GM12874 (cell line): ENCODE measurements at regions not wholly inside any gene's neighbourhood (a gene's known extent, or its start where the extent isn't known, plus 50 kb on each side); places are given as distances from the start of the nearest gene placed in this dataset.

Source experiments
- CTCF ChIP-seq: IDR thresholded peaks from 2 replicates; pipeline ENCODE4 v1.5.1; 2011; ENCODE audit warnings: low read depth, mild to moderate bottlenecking, control low read depth, low read length, moderate library complexity; ENCODE audit not compliant: insufficient read depth

- peak; percentile 19; the same call in 1 of the 2 replicates for TF ChIP-seq CTCF
These were observed 162.5 kb upstream of the KIF2A start for GRCh38 chr5:62143268-62144229.

GRCh38 chr5:62144401-62145022 is 161.5 kb upstream of the KIF2A start:
- TF ChIP-seq CTCF, result no peak

- no peak for TF ChIP-seq CTCF
These were observed 156.1 kb upstream of the KIF2A start for GRCh38 chr5:62149879-62150278.

- no peak for TF ChIP-seq CTCF
These were observed 153.5 kb upstream of the KIF2A start for GRCh38 chr5:62152394-62153087.

- no peak for TF ChIP-seq CTCF
These were observed 151.2 kb upstream of the KIF2A start for GRCh38 chr5:62154758-62155157.

GRCh38 chr5:62155988-62156387 is 150.0 kb upstream of the KIF2A start:
- TF ChIP-seq CTCF, result no peak

GRCh38 chr5:62167561-62168057 is 138.4 kb upstream of the KIF2A start:
- no peak for TF ChIP-seq CTCF
